Epithelial cell of prostate (primary cell): ENCODE measurements at regions not wholly inside any gene's neighbourhood (a gene's known extent, or its start where the extent isn't known, plus 50 kb on each side); places are given as distances from the start of the nearest gene placed in this dataset.

ENCODE experiments used
- DNase-seq: peaks from one replicate; pipeline ENCODE4 v3.0.0-alpha.2; 2011; ENCODE audit warnings: low read depth, low spot score
- H3K27ac ChIP-seq: fragments of 450-650 bp; 2 replicates; pipeline ENCODE4 v1.5.1; 2017; ENCODE audit warnings: mild to moderate bottlenecking

GRCh38 chr3:22175947-22176346 lies 424.9 kb upstream of the ZNF385D start:
- no peak for DNase-seq
- no peak overlapping the region for H3K27ac ChIP-seq

- H3K27ac ChIP-seq: no peak overlapping the region
- no peak for DNase-seq
Measured at GRCh38 chr3:22176911-22177310, 425.9 kb upstream of the ZNF385D start.

GRCh38 chr3:22189616-22190015 lies 438.6 kb upstream of the ZNF385D start:
- H3K27ac ChIP-seq: no peak overlapping the region
- no peak for DNase-seq

- no peak overlapping the region for H3K27ac ChIP-seq
Measured at GRCh38 chr3:22199095-22199494, 448.1 kb upstream of the ZNF385D start.

GRCh38 chr3:22208844-22209243 lies 457.8 kb upstream of the ZNF385D start:
- H3K27ac ChIP-seq: no peak overlapping the region
- no peak for DNase-seq

More at GRCh38 chr3:22199095-22199494, 448.1 kb upstream of the ZNF385D start:
- DNase-seq: no peak

- DNase-seq: no peak
- no peak overlapping the region for H3K27ac ChIP-seq
Measured at GRCh38 chr3:22209578-22209977, 458.6 kb upstream of the ZNF385D start.

GRCh38 chr3:22210693-22211092 lies 459.7 kb upstream of the ZNF385D start:
- no peak for DNase-seq
- H3K27ac ChIP-seq: no peak overlapping the region

GRCh38 chr3:22216601-22217000 lies 465.6 kb upstream of the ZNF385D start:
- no peak overlapping the region for H3K27ac ChIP-seq
- no peak for DNase-seq

GRCh38 chr3:22225161-22225560 lies 474.2 kb upstream of the ZNF385D start:
- no peak overlapping the region for H3K27ac ChIP-seq
- no peak for DNase-seq

- H3K27ac ChIP-seq: no peak overlapping the region
- no peak for DNase-seq
Measured at GRCh38 chr3:22228705-22229104, 477.7 kb upstream of the ZNF385D start.

- no peak overlapping the region for H3K27ac ChIP-seq
- no peak for DNase-seq
Measured at GRCh38 chr3:22231061-22231460, 480.1 kb upstream of the ZNF385D start.

- no peak overlapping the region for H3K27ac ChIP-seq
- no peak for DNase-seq
Measured at GRCh38 chr3:22236490-22237270, 485.7 kb upstream of the ZNF385D start.

GRCh38 chr3:22239011-22239410 lies 488.0 kb upstream of the ZNF385D start:
- no peak for DNase-seq
- H3K27ac ChIP-seq: no peak overlapping the region

GRCh38 chr3:22241110-22241509 lies 490.1 kb upstream of the ZNF385D start:
- DNase-seq: no peak
- H3K27ac ChIP-seq: no peak overlapping the region

GRCh38 chr3:22244761-22245521 lies 493.9 kb upstream of the ZNF385D start:
- peak overlapping the region; percentile 48 for H3K27ac ChIP-seq
- DNase-seq: peak; percentile 43

GRCh38 chr3:22245811-22246583 lies 495.0 kb upstream of the ZNF385D start:
- no peak for DNase-seq
- H3K27ac ChIP-seq: no peak overlapping the region

- DNase-seq: no peak
- H3K27ac ChIP-seq: no peak overlapping the region
Measured at GRCh38 chr3:22249658-22250057, 498.6 kb upstream of the ZNF385D start.

GRCh38 chr3:22257252-22257651 lies 506.2 kb upstream of the ZNF385D start:
- H3K27ac ChIP-seq: no peak overlapping the region
- no peak for DNase-seq

- no peak for DNase-seq
- H3K27ac ChIP-seq: no peak overlapping the region
Measured at GRCh38 chr3:22262386-22262785, 511.4 kb upstream of the ZNF385D start.

- no peak for DNase-seq
- peak overlapping the region; percentile 9 for H3K27ac ChIP-seq
Measured at GRCh38 chr3:22263042-22263441, 512.0 kb upstream of the ZNF385D start.

- DNase-seq: no peak
- H3K27ac ChIP-seq: no peak overlapping the region
Measured at GRCh38 chr3:22265403-22265802, 514.4 kb upstream of the ZNF385D start.
